ENCODE measurements at regions not wholly inside any gene's neighbourhood (a gene's known extent, or its start where the extent isn't known, plus 50 kb on each side); places are given as distances from the start of the nearest gene placed in this dataset.
"Not testable (repeated sequence)": the region's sequence is repeated elsewhere in the genome, so short reads cannot be mapped to it uniquely, and the experiment has no call there.

DNA sequence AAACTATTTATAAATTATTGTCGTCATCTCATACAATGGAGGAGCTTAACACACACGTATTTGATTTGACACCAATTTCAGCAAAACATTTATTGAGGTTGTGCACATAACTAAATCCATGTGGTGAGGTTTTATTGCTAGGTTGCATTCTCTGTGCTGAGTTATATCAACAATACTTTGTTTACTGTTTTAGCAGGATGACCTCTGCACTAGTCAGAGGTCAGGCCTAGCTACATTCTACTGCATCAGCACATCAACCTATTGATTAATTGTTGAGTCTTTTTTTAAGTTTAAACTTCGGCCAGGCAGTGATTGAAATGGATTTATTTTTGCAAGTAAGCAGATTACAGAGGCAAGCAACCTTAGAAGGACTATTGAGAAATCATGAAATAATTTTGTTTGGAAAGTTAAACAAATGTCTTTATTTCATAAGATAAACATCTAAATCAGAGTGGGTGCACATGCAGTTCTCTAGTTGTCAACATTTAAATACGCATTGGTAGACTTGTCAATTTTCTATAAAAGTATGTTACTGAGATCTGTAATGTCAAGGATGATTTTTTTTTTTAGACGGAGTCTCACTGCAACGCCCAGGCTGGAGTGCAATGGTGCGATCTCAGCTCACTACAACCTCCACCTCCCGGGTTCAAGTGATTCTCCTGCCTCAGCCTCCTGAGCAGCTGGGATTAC, 75.2 kb upstream of the CD28 start:
- DNase-seq (ENCODE audit: low read depth), result no peak

DNA sequence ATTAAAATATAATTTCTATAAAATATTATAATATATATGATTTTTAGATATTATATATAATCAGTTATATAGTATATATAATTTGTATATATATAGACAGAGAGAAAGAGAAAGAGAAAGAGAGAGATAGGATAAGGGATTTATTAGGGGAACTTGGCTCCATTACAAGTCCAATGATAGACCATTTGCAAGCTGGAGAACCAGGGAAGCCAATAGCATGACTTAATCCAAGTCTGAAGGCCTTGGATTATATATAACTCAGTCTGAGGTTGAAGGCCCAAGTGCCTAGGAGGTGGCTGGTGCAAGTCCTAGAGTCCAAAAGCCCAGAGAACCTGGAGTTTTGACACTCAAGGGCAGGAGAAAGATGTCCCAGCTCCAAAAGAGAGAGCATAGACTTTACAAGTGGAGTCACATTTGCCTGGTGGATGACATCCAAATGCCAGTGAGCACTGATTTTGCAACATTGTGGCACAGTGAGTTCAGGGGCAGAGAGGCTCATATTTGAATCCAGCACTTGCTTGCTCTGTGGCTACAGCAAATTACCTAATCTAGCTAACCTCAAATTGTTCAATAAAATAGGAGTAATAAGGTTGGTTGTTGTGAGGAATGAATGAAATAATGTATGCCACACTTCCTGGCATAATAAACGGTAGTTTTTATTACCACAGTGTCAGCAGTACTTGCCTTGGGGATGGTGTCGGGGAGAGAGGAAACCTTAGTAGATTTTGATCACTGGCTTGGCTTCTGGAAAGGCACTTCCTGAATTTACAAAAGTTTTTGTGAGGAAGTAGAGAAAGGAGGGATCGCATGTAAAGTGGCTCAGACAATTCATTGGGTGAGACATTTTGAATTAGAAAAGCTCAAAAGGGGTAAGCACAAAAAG, 69.6 kb upstream of the CD28 start:
- no peak for DNase-seq (ENCODE audit: low read depth)

DNA sequence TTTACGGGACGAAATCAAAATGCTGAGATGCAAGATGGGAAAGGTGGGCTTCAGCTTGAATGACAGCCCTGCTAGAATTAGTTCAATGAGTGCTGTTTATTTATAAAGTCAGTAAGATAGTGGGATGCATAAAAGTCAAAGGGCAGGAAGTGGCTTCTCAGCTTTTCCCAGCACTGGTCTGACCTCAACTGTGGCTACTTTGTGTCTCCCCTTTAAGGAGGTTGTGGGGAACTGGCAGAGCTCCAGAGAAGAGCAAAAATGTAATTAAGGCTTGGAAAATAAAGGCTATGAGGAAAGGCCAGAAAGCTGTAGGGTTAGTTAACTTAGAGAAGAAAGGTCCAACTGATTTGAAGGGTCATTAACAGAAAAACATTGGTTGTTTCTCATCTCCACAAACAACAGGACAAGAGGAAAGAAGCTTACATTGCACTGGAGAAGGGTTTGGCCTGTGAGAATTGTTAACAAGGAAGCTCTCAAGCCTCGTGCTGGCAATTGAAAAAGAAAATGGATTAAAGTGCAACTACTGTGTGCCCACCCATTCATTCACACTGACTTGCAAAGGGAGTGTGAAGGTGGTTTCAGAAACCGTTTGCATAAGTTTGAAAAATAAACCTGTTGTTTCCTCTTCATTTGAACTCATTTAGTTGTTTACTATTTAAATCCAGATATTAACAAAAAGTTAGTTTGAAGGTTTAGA, 68.8 kb upstream of the CD28 start:
- no peak for DNase-seq (ENCODE audit: low read depth)

DNA sequence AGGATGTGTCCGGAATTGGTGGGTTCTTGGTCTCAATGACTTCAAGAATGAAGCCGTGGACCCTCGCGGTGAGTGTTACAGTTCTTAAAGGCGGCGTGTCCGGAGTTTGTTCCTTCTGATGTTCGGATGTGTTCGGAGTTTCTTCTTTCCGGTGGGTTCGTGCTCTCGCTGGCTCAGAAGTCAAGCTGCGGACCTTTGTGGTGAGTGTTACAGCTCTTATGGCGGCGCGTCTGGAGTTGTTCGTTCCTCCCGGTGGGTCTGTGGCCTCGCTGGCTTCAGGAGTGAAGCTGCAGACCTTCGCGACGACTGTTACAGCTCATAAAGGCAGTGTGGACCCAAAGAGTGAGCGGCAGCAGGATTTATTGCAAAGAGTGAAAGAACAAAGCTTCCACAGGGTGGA, 64.6 kb upstream of the CD28 start:
- not testable (repeated sequence) for DNase-seq (ENCODE audit: low read depth)

DNA sequence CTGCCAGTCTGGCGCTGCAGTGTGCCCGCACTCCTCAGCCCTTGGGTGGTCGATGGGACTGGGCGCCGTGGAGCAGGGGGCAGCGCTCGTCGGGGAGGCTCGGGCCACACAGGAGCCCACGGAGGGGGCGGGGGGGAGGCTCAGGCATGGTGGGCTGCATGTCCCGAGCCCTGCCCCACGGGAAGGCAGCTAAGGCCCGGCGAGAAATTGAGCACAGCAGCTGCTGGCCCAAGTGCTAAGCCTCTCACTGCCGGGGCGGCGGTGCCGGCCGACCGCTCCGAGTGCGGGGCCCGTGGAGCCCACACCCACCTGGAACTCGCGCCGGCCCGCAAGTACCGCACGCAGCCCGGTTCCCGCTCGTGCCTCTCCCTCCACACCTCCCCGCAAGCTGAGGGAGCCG, 63.6 kb upstream of the CD28 start:
- not testable (repeated sequence) for DNase-seq (ENCODE audit: low read depth)

DNA sequence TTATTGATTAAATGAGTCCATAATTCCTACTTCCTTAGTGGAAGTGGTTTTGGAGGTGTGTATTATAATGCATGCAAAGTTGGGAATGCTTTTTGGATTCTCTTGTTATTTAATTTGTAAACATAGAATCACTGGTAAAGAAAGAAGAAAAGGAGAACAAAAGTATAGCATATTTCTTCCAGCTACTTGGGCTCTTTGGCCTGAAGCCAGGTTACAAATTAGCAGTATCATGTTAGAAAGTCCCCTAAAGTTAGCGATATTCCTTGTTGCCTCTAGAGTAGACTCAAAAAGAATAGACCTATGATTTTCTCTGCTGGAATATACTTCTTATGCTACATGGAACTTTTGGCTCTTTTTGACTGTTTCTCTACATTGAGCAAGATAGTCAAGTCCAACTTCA, 60.6 kb upstream of the CD28 start:
- DNase-seq (ENCODE audit: low read depth), result no peak

DNA sequence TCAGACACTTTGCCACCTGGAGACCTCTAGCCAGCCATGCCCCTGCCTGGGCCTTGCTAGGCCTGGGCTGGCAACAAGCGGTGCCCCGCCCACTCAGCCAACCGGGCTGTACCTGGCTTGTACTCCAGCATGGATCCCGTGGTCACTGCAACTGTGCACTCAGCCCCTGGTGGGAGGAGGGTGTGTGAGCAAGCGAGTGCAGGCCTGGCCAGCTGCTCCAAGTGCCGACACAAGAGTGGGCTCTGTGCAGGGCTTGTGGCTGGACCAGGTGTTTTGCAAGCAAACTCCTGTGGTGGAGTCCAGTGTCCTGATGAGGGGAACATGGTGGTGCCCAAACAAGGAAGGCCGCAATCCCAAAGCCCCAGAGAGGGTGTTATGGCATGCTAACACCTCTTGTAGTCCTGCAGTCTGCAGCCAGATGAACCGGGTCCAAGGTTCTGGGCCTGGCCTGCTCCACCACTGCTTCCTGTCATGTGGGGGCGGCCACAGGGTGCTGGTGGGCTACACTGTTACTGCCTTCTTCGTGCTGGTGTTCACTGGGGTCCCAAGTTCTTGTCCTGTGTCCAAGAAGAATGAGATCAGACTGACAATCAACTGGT, 60.1 kb upstream of the CD28 start:
- no peak for DNase-seq (ENCODE audit: low read depth)

DNA sequence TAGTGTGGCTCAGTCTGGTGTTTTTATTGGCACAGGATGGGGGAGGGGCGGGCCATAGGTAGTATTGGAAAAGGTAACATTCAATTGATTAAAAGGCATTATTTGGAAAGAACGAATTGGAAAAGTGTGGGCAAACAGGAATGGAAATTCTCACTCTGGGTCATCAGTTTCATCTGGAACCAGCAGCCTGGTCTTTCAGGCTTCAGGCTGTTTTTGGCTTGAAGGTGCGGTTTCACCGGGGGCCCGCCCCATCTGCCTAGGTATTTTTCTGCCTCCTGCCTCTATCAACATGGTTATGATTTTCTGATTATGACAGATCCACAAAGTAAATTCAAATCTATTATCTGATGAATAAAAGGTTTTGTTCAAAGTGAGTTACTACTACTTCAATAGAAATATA, 59.5 kb upstream of the CD28 start:
- no peak for DNase-seq (ENCODE audit: low read depth)

DNA sequence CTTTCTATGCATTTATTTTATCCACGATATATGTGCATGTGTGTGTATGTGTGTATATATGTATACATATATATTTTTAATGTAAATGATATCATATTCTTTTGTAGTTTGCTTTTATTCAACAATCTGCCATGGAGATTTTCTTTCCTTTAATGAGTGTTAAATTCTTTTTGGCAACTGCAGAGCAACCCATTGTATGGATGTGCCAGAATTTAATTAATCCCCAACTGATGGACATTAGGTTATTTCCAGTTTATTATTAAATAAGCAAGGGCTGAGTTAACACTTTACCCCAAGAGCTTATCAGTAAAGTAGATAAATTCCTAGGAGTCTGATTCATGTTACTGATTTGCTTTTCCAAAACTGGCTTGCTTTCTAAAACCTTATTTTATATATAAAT, 58.9 kb upstream of the CD28 start:
- no peak for DNase-seq (ENCODE audit: low read depth)

DNA sequence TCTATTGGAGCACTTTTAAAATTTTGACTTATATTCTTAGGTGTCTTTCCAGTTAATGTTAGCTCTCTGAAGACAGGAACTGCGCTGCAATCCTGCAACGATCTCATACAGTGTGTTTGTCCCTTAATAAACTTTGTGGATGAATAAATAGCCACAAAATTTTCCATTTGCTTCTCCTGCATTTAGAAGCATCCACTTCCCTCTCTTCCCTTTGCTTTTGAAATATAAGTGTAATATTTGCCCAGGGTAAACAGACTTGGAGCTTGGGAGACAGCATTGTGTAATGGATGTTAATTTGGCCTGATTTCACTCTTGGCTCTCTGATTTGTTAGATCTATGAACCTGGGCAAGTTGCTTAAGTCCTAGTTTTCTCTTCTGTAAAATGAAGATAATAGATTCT, 58.2 kb upstream of the CD28 start:
- no peak for DNase-seq (ENCODE audit: low read depth)

DNA sequence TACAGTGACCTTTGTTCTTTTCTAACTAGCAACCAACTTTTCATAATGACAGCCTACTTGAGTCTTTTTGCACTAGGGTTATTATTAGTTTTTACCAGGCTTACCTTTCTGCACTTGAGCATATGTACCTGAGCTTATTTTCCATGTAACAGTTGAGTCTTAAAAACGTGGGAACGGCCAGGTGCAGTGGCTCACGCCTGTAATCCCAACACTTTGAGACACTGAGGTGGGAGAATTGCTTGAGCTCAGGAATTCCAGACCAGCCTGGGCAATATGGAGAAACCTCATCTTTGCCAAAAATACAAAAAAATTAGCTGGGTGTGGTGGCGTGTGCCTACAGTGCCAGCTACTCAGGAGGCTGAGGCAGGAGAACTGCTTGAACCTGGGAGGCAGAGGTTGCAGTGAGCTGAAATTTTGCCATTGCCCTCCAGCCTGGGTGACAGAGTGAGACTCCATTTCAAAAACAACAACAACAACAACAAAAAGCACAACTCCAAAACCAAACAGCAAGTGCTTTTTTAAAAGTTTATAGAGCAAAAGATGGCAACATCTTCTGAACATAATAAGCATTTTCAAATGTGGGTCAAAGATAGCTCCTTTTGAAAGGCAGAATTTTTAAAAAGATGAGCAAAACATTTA, 57.1 kb upstream of the CD28 start:
- no peak for DNase-seq (ENCODE audit: low read depth)

DNA sequence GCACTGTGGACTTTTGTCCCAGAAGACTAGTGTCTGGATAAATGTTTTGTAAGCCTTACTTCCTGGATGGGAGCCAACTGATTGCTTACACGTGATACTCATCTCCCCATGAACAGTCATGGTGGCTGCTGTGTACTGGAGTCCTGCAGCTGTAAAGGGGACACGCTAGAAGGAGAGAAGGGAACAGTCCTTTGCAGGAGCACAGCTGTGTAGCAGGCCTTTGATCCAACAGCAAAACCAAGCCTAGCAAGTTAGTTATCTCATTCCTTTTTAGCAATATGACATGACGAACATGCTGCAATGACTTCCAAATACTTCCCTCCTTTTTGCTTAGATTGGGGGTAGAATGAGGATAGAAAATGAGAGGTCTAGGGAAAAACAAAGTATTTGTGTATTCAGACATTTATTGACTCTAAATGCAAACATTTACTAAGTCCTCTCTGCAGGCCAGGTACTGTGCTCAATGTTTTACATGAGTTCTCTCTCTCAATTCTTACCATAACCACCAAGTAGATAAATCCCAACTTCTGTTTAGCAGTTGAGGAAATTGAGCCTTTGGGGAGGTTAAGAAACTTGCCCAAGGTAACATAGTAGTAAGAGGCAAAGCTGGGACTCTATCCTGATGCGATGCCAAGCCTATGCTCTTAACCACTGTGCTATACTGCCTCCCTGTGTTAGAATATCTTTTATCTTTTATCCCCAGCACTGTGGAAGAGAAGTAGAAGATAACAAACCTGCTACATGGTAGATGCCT, 55.4 kb upstream of the CD28 start:
- DNase-seq (ENCODE audit: low read depth), result no peak

DNA sequence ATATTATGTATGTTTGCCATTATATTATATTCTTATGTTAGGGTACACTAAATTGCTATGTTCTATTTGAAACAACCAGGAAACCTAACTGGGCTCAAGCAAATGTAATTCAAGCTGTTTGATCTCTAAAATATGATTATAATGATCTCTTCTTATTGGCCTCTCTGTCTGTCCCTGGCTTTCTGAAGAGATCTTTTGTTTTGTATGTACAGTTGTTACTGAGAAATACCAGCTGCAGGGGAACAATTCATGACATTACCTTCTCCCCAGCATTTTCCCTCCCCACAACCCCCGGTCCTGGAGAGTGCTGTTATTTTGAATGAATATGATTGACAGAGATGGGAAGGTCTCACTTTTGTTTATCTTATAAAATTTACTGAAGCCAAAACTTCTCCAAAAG, 54.8 kb upstream of the CD28 start:
- no peak for DNase-seq (ENCODE audit: low read depth)

DNA sequence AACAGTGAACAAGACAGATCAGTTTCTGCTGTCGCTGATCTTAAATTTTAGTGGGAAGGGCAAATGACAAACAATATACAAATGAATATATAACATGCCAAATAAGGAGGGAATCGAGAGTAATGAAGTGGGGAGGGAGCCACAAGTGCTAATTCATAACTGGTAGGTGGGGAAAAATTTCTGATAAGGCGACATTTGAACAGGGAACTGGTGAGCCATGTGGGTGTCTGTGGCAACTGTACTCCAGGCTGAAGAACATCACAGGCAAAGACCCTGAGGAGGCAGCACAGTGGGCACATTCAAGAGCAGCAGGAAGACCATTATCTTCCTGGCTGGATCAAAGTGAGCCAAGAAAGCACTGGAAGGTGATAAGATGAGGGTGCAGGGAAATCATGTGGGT, 51.6 kb upstream of the CD28 start:
- no peak for DNase-seq (ENCODE audit: low read depth)

DNA sequence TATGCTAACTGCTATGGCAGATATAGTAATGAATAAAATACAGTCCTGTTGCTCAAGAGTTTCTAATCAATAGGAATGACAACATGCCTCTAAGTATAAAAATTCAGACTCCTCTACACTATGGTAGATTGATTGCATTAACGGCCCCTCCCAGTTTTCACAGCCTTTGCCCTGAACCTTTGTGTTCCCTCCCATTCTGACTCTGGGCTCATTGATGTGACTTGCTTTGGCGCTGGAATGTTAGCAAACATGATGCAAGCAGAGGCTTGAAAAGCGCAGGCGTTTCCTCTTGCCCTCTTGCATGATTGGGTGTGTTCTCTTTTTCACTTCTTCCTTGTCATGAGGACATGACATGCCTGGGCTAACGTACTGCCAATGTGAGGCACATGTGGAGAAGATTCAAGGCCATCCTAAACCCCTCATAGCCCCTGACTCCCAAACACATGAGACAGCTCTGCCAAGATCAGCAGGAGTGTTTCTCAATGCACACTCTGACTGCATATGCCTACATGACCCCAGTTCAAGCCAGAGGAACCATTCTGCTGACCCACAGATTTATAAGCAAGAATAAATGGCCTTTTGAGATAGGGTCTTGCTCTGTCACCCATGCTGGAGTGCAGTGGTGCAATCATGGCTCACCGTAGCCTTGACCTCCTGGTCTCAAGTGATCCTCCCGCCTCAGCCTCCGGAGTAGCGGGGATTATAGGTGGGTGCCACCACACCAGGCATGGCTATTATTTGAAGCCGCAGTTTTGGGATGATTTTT, 49.7 kb upstream of the CD28 start:
- DNase-seq (ENCODE audit: low read depth), result no peak

Measured in HS-27A (cell line).